GM20000 (cell line): ENCODE measurements at regions not wholly inside any gene's neighbourhood (a gene's known extent, or its start where the extent isn't known, plus 50 kb on each side); places are given as distances from the start of the nearest gene placed in this dataset.

Source experiments
- DNase-seq: peaks from one replicate; pipeline ENCODE4 v3.0.0; 2012; ENCODE audit warnings: low spot score
- TF ChIP-seq, protein P1 (sequence below): IDR thresholded peaks from 2 replicates; pipeline ENCODE4 v1.5.1; 2012; ENCODE audit warnings: mild to moderate bottlenecking, control low read depth; ENCODE audit errors: extremely low read depth, missing control alignments

DNA sequence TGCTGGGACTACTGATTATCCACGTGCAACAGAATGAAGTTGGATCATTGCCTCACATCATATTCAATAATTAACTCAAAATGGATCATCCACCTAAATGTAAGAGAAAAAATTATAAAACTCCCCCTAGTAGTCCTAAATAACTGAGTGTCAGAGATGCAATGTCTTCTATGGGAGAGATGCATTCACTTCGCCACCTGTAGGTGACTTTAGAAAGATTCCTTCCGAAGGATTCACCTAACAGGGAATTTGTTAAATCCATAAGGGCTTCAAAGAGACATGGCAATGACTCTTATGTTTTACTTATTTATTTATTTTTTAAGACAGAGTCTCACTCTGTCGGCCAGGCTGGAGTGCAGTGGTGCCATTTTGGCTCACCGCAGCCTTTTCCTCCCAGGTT lies 526.0 kb downstream of the MTRR start:
- no peak for DNase-seq
- TF ChIP-seq, protein P1, sequence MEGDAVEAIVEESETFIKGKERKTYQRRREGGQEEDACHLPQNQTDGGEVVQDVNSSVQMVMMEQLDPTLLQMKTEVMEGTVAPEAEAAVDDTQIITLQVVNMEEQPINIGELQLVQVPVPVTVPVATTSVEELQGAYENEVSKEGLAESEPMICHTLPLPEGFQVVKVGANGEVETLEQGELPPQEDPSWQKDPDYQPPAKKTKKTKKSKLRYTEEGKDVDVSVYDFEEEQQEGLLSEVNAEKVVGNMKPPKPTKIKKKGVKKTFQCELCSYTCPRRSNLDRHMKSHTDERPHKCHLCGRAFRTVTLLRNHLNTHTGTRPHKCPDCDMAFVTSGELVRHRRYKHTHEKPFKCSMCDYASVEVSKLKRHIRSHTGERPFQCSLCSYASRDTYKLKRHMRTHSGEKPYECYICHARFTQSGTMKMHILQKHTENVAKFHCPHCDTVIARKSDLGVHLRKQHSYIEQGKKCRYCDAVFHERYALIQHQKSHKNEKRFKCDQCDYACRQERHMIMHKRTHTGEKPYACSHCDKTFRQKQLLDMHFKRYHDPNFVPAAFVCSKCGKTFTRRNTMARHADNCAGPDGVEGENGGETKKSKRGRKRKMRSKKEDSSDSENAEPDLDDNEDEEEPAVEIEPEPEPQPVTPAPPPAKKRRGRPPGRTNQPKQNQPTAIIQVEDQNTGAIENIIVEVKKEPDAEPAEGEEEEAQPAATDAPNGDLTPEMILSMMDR, result no peak

DNA sequence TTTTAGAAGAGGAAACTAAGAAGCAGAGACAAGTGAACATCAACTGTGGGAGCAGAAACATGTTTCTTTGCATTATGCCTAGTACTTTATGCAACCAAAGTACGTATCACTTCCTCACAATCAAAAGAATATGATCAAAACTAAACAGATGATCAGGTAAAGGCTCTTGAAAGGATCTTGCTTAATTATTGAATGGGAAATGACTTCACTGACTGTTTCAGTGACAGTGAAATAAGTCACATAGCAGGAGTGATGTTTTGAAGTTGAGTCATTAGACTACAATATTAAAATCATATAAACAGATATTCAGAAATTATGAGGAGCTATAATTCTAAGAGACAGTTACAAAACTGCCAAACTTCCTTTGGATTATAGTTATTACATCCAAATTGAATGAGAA lies 527.3 kb downstream of the MTRR start:
- no peak for DNase-seq
- TF ChIP-seq, protein P1, result no peak

DNA sequence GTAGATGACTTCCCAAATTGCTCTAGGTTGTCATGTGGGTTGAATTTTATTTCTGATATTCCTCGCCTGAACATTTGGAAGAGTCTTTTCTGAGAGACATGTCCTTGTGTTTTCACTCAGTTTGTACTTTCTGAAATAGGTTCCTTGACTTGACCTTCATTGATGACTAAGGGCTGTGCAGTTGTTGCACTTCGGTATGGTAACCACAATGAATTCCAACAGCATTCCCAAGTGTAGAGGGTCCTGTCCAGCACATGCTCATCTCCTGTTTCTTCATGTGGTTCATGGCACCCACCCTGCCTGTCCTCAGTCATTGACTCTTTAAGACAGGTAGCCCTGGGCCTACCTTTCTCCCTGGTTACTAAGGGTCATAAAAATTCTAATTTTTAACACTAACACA lies 527.8 kb downstream of the MTRR start:
- DNase-seq, result no peak
- TF ChIP-seq, protein P1, result no peak

DNA sequence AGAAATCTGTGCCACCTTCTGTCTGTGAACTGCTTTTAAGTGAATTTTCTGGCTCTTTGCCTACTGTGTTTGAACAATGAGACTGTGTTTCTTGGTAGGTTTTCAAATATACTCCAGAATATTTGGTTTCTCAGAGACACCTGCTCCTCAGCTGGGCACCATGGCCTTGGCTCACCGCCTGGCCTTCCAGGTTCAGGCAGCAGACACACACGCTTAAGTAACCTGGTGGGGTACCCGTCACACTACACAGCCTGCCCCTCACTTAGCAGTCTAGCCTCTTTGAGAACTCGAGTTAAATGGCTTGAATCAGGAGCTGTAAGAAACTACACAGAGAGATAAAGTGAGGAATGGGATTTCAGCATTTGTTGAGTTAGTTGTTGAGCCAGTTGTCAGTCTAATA lies 530.5 kb downstream of the MTRR start:
- TF ChIP-seq, protein P1, result no peak
- DNase-seq, result no peak

DNA sequence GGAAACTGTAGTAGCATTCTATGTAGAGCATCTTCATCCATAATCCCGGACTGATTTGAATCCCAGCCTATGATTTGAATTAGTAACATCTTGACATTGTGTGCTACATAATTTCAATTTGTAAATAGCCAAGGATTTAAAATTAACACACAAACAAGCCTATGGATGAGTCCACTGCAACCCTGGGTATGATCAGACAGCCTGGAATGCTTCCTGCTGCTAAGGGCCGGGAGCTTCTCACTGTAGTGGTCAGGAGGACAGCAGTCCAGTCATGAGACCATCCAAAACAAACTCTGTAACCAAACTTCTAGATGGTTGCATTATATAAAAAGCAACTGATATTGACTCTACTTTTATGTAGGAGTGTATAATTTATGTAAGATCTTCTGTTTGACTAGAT lies 539.3 kb downstream of the MTRR start:
- TF ChIP-seq, protein P1, result no peak
- no peak for DNase-seq

DNA sequence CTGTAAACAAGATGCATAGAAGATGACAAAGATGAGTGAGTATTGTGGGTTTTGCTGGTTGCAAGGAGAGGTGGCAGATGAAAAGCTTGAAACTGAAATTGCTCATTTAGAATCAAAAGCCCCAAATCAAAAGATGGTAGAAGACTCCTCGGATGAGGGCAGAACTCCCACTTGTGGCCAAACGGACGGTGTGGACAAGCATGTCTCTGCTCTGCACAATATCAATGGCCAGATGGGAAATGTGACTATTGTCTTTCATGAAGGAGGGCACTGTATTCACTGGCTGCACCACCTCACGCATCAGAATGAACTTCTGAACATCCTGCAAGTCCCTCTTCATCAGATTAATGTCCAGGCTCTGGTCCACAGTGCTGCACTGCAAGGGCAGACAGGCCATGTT lies 541.7 kb downstream of the MTRR start:
- no peak for DNase-seq
- TF ChIP-seq, protein P1, result no peak

DNA sequence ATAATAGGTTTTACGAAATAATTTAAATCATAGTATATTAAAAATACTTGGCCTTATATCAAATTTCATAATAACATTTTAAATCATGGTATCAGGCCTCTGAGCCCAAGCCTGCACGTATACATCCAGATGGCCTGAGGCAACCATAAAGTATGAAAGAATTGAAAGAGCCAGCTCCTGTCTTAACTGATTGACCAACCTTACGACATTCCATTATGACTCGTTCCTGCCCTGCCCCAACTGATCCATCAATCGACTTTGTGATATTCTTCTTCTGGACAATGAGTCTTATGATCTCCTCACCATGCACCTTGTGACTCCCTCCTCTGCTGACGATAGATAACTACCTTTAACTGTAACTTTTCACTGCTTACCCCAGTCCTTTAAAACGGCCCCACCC lies 545.0 kb downstream of the MTRR start:
- no peak for DNase-seq
- TF ChIP-seq, protein P1, result no peak
